ENCODE measurements at regions not wholly inside any gene's neighbourhood (a gene's known extent, or its start where the extent isn't known, plus 50 kb on each side); places are given as distances from the start of the nearest gene placed in this dataset.

DNA sequence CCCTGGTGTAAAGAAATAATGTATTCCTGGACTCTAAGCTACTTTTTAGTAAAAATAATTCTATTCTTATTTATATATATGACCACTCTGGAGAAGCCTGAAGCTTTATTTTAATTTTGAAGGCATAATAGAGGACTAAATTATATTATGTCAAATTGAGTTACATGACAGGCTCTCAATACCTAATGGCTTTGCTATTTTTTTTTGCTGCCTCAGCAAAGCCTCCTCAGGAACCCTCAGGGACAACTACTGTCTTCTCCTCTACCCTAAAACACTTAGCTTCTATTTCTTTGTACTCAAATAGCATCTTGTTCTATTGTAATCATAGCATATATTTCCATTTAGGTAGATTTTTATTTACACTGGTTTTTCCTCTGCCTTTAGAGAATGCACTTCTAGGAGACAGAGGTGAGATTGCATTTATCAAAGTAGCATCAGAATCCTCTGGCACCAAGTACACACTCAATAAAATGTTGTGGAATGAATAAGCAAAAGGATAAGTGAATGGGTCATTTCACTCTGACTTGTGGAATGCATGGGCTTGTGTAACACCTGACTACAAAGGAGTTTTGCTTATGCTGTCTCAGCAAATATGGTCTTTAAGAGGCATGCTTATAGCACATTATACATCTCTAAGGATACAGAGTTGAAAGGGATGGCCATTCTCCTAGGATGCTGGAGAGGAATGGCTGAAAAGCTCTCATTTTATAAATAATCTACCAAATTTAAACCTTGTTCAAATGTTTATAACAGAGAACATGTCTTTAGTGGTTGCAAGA lies 605.2 kb downstream of the KCNJ2 start:
- TF ChIP-seq CEBPB (IDR thresholded peaks at IDR 0.05) (no peak), RAD21 (IDR thresholded peaks at IDR 0.05; ENCODE audit: low read depth) (no peak), YY1 (IDR thresholded peaks at IDR 0.05; ENCODE audit: low read depth) (no peak), TEAD4 (IDR thresholded peaks at IDR 0.05) (no peak)
- TF ChIP-seq, protein P1, sequence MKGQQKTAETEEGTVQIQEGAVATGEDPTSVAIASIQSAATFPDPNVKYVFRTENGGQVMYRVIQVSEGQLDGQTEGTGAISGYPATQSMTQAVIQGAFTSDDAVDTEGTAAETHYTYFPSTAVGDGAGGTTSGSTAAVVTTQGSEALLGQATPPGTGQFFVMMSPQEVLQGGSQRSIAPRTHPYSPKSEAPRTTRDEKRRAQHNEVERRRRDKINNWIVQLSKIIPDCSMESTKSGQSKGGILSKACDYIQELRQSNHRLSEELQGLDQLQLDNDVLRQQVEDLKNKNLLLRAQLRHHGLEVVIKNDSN (IDR thresholded peaks at IDR 0.05): no peak
- TF ChIP-seq, protein P2, sequence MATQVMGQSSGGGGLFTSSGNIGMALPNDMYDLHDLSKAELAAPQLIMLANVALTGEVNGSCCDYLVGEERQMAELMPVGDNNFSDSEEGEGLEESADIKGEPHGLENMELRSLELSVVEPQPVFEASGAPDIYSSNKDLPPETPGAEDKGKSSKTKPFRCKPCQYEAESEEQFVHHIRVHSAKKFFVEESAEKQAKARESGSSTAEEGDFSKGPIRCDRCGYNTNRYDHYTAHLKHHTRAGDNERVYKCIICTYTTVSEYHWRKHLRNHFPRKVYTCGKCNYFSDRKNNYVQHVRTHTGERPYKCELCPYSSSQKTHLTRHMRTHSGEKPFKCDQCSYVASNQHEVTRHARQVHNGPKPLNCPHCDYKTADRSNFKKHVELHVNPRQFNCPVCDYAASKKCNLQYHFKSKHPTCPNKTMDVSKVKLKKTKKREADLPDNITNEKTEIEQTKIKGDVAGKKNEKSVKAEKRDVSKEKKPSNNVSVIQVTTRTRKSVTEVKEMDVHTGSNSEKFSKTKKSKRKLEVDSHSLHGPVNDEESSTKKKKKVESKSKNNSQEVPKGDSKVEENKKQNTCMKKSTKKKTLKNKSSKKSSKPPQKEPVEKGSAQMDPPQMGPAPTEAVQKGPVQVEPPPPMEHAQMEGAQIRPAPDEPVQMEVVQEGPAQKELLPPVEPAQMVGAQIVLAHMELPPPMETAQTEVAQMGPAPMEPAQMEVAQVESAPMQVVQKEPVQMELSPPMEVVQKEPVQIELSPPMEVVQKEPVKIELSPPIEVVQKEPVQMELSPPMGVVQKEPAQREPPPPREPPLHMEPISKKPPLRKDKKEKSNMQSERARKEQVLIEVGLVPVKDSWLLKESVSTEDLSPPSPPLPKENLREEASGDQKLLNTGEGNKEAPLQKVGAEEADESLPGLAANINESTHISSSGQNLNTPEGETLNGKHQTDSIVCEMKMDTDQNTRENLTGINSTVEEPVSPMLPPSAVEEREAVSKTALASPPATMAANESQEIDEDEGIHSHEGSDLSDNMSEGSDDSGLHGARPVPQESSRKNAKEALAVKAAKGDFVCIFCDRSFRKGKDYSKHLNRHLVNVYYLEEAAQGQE (IDR thresholded peaks at IDR 0.05; ENCODE audit: low read depth): no peak
